ENCODE measurements at regions not wholly inside any gene's neighbourhood (a gene's known extent, or its start where the extent isn't known, plus 50 kb on each side); places are given as distances from the start of the nearest gene placed in this dataset.
A peak's percentile ranks its signal among the peaks of the same experiment; 100 is the strongest.

- DNase-seq (ENCODE audit: low spot score), result no peak
Observed at GRCh38 chrX:7789200-7789599, 53.8 kb upstream of the VCX start.

- no peak for DNase-seq (ENCODE audit: low spot score)
Observed at GRCh38 chrX:7788334-7788733, 54.6 kb upstream of the VCX start.

- no peak for DNase-seq (ENCODE audit: low spot score)
Observed at GRCh38 chrX:7787714-7788113, 55.3 kb upstream of the VCX start.

GRCh38 chrX:7784580-7784979 is 58.4 kb upstream of the VCX start:
- no peak for DNase-seq (ENCODE audit: low spot score)

- no peak for DNase-seq (ENCODE audit: low spot score)
Observed at GRCh38 chrX:7779644-7780043, 63.3 kb upstream of the VCX start.

- DNase-seq (ENCODE audit: low spot score), result no peak
Observed at GRCh38 chrX:7775987-7776386, 67.0 kb upstream of the VCX start.

GRCh38 chrX:7771788-7772438 is 71.1 kb upstream of the VCX start:
- DNase-seq (ENCODE audit: low spot score), result no peak

GRCh38 chrX:7759830-7760229 is 83.1 kb upstream of the VCX start:
- no peak for DNase-seq (ENCODE audit: low spot score)

GRCh38 chrX:7746856-7747255 is 96.1 kb upstream of the VCX start:
- no peak for DNase-seq (ENCODE audit: low spot score)

GRCh38 chrX:7730071-7730470 is 112.9 kb upstream of the VCX start:
- no peak for DNase-seq (ENCODE audit: low spot score)

GRCh38 chrX:7720519-7720918 is 122.5 kb upstream of the VCX start:
- no peak for DNase-seq (ENCODE audit: low spot score)

GRCh38 chrX:7714351-7714750 is 128.6 kb upstream of the VCX start:
- no peak for DNase-seq (ENCODE audit: low spot score)

- DNase-seq (ENCODE audit: low spot score), result no peak
Observed at GRCh38 chrX:7711167-7711566, 131.8 kb upstream of the VCX start.

GRCh38 chrX:7709845-7710244 is 133.1 kb upstream of the VCX start:
- DNase-seq (ENCODE audit: low spot score), result no peak

- DNase-seq (ENCODE audit: low spot score), result peak; percentile 2
Observed at GRCh38 chrX:7706032-7706431, 136.9 kb upstream of the VCX start.

- no peak for DNase-seq (ENCODE audit: low spot score)
Observed at GRCh38 chrX:7704205-7704604, 138.8 kb upstream of the VCX start.

GRCh38 chrX:7698248-7698647 is 144.7 kb upstream of the VCX start:
- no peak for DNase-seq (ENCODE audit: low spot score)

GRCh38 chrX:7690842-7691241 is 152.1 kb upstream of the VCX start:
- DNase-seq (ENCODE audit: low spot score), result no peak

GRCh38 chrX:7689791-7690412 is 153.1 kb upstream of the VCX start:
- DNase-seq (ENCODE audit: low spot score), result no peak

- DNase-seq (ENCODE audit: low spot score), result no peak
Observed at GRCh38 chrX:7680181-7680580, 162.8 kb upstream of the VCX start.

- no peak for DNase-seq (ENCODE audit: low spot score)
Observed at GRCh38 chrX:7654316-7654715, 188.7 kb upstream of the VCX start.

GRCh38 chrX:7647831-7648230 is 195.1 kb upstream of the VCX start:
- DNase-seq (ENCODE audit: low spot score), result no peak

GRCh38 chrX:7641141-7641540 is 201.8 kb upstream of the VCX start:
- DNase-seq (ENCODE audit: low spot score), result no peak

- no peak for DNase-seq (ENCODE audit: low spot score)
Observed at GRCh38 chrX:7640392-7640791, 202.6 kb upstream of the VCX start.
